ENCODE measurements at regions not wholly inside any gene's neighbourhood (a gene's known extent, or its start where the extent isn't known, plus 50 kb on each side); places are given as distances from the start of the nearest gene placed in this dataset.

DNA sequence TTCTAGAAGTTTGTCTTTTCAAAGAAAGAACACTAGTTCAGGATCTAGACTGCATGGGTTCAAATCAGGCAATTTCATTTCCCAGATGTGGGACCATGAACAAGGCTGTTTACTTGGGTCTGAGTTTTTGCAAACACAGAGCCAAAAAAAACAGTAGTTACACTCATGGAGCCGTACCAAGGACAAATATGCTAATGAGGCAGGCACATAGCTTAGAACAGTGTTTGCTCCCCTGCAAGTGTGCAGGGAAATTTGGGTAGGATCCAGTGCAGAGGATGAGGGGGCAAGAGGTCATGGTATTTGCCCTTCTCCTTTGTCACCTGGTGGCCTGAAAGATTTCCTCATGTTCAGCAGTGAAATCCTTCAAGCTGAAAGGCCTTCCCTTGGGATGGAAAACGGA, 860.4 kb downstream of the VRK1 start:
- Mint-ChIP-seq H3K9me3 (peaks cover 2% of the 10 kb centered on the region), H3K4me3 (no peak overlapping the region), H3K36me3 (ENCODE audit: low read depth) (no peaks in the 10 kb centered on the region), H3K27ac (no peak overlapping the region), H3K4me1 (no peaks in the 10 kb centered on the region), H3K27me3 (no peaks in the 10 kb centered on the region)
- ChIA-PET CTCF (no interaction called here), POLR2A (no interaction called here)
- DNase-seq: no peak

DNA sequence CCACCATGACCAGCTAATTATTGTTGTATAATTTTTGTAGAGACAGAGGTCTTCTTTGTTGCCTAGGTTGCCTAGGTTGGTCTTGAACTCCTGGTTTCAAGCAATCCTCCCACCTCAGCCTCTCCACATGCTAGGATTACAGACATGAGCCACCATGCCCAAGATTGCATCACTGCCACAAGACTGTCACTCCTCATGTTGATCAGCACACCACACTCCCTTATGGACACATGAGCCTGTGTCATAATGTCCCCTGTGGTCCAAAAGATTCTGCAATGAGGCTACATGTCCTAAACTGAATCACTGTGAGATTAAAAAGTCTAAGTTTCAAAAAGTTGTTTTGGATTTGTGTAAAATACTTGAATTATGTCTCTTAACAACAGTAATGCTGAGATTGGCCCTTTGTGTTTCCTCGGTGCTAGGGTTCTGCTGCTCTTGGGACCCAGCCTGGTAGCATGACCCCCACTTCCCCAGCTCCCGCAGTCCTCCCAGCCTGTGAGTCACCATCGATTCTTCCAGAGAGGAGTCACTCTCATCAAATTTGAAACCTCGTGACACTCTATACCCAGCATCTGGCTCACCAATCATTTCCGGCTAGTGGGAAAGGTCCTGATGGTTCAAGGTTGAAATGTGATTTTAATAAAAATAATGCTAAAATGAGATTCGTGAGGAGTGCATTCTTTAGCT, 890.9 kb downstream of the VRK1 start:
- Mint-ChIP-seq H3K4me1 (peaks cover 12% of the 10 kb centered on the region), H3K4me3 (no peak overlapping the region), H3K9me3 (peaks cover 3% of the 10 kb centered on the region), H3K27ac (no peak overlapping the region), H3K36me3 (ENCODE audit: low read depth) (no peaks in the 10 kb centered on the region), H3K27me3 (no peaks in the 10 kb centered on the region)
- ChIA-PET CTCF (no interaction called here), POLR2A (no interaction called here)
- no peak for DNase-seq

DNA sequence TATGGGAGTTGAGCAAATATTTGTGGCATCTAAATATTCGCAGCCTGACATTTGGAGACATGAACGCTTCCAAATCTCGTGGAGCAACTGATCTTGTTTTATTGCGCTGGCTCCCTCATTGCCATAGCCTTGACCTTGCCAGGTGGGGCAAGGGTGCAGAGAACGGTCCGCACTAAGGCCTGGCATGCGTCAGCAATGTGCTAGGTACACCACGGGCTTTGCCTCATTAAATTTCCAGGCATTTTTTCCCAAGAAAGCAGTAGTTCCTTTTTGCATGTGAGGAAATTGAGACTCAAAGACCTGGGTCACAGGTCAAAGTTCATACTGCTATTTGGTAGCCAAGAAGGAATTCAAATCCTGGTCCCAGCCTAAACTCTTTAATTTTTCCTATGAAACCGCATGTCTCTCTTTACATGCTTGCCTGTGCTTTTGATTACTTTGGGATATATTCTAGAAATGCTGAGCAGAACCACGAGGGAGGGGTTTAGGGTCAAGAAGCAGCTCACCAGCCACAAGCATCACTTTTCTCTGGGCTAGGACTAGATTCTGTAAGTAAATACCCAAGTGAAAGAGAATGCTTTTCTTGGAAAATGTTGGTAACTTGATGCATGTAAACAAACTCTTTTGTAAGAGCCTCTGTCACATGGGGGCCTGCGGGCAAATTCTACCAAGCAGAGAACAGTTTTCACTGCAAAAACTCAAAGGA, 891.6 kb downstream of the VRK1 start:
- no peak for DNase-seq
- no peak overlapping the region for H3K4me3 Mint-ChIP-seq
- H3K4me1 Mint-ChIP-seq: peaks cover 12% of the 10 kb centered on the region
- H3K9me3 Mint-ChIP-seq: peaks cover 3% of the 10 kb centered on the region
- ChIA-PET CTCF (no interaction called here), POLR2A (no interaction called here)
- H3K27me3 Mint-ChIP-seq: no peaks in the 10 kb centered on the region
- no peak overlapping the region for H3K27ac Mint-ChIP-seq
- H3K36me3 Mint-ChIP-seq (ENCODE audit: low read depth): no peaks in the 10 kb centered on the region

DNA sequence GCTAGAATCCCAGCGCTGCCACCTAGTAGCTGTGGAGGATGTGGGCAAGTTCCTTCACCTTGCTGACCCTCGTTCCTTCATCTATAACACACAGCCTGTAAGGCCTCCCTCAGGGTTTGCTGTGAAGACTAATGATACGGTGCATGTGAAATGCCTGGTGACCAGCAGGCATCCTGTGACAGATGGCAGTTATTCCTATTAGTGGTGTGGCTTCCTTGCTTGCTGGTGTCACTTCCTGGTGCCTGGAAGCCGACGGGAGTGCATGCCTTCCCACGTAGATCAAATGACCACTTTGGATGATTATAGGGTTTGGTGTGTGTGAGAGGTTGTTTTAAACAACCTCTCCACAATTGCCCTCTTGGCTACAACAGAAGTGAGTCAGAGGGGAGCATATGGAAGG, 894.9 kb downstream of the VRK1 start:
- no peak for DNase-seq
- Mint-ChIP-seq H3K27ac (no peak overlapping the region), H3K4me1 (peaks cover 3% of the 10 kb centered on the region), H3K27me3 (no peaks in the 10 kb centered on the region), H3K36me3 (ENCODE audit: low read depth) (peaks cover 6% of the 10 kb centered on the region), H3K4me3 (no peak overlapping the region), H3K9me3 (peaks cover 3% of the 10 kb centered on the region)
- CTCF ChIA-PET: no interaction called here
- POLR2A ChIA-PET: no interaction called here

DNA sequence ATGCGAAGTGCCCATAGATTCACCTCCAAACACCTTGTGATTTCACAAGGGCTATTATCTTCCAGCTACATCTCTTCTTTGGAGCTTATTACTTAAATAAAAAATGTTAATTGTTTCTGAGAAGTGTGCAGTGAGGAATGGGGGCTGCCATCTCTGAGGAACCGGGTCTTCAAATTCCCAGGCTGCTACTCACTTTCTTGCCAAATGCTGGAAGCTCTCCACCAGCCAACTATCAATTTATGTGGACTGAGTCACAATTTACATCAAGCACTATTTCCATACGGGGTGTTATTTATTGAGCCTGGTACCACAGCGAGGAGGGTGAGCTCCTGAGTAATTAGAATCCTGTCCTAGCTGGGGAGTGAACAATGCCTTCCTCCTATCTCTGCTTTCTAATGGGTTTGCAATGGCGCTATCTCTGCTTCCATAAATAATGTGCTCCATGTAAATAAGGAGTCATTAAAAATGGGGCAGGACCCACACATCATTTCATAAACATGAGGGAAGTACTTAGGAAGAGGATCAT, 898.3 kb downstream of the VRK1 start:
- Mint-ChIP-seq H3K36me3 (ENCODE audit: low read depth) (peaks cover 32% of the 10 kb centered on the region), H3K27ac (no peak overlapping the region), H3K4me3 (no peak overlapping the region), H3K27me3 (no peaks in the 10 kb centered on the region), H3K4me1 (peaks cover 26% of the 10 kb centered on the region), H3K9me3 (peaks cover 21% of the 10 kb centered on the region)
- ChIA-PET CTCF (no interaction called here), POLR2A (no interaction called here)
- no peak for DNase-seq

DNA sequence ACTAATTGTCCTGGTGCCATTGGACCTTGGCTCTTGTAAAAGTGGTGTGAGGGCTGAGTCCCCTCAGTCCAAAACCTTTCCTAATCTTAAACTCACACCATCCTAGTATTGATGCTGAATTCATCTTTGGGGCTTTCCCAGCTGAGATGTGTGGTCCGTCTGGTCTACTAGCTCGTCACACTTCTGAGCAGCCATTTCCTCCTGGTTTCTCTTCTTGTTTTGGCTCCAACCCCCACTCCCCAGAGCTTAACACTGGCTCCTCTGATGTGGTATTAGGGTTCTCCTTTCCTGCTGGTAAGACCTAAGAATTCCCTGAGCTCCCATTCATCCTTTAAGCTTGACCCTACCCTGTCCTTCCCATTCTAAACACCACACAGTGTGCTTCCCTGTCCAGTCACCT, 900.6 kb downstream of the VRK1 start:
- H3K4me3 Mint-ChIP-seq: no peak overlapping the region
- H3K4me1 Mint-ChIP-seq: peaks cover 44% of the 10 kb centered on the region
- no peaks in the 10 kb centered on the region for H3K27me3 Mint-ChIP-seq
- ChIA-PET CTCF (no interaction called here), POLR2A (interaction anchor here (0.7 to 1.8 kb wide), 5 partner anchors 10 to 95 kb away, joined by 3 to 10 read pairs (median 3); no protein-coding TSS in a partner anchor)
- H3K9me3 Mint-ChIP-seq: peaks cover 22% of the 10 kb centered on the region
- DNase-seq: peak; percentile 44
- peaks cover 34% of the 10 kb centered on the region for H3K36me3 Mint-ChIP-seq (ENCODE audit: low read depth)
- peak overlapping the region; percentile 64 for H3K27ac Mint-ChIP-seq

DNA sequence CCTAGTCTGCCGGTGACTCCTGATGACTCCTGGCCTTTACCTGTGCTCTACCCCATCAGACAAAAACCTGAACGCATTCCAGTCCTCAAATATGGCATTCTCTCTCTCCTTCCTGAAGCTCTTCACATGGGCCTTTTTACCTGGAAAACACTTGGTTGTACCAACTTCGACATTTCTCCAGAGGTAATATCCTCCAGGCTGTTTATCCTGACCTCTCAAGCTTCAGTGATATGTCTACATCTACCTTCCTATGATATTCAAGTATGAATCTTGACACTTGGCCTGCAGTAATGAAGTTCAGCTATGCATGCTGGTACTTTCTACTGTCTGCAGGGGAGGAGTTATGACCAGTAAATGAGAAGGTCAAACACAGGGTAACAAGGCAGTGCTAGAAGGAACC, 901.8 kb downstream of the VRK1 start:
- POLR2A ChIA-PET: interaction anchor here (0.9 kb wide), 1 partner anchor 29 kb away, joined by 3 read pairs; no protein-coding TSS in a partner anchor
- DNase-seq: no peak
- Mint-ChIP-seq H3K4me1 (peaks cover 56% of the 10 kb centered on the region), H3K4me3 (no peak overlapping the region), H3K27me3 (no peaks in the 10 kb centered on the region), H3K9me3 (peaks cover 24% of the 10 kb centered on the region), H3K36me3 (ENCODE audit: low read depth) (peaks cover 40% of the 10 kb centered on the region), H3K27ac (no peak overlapping the region)
- CTCF ChIA-PET: no interaction called here

DNA sequence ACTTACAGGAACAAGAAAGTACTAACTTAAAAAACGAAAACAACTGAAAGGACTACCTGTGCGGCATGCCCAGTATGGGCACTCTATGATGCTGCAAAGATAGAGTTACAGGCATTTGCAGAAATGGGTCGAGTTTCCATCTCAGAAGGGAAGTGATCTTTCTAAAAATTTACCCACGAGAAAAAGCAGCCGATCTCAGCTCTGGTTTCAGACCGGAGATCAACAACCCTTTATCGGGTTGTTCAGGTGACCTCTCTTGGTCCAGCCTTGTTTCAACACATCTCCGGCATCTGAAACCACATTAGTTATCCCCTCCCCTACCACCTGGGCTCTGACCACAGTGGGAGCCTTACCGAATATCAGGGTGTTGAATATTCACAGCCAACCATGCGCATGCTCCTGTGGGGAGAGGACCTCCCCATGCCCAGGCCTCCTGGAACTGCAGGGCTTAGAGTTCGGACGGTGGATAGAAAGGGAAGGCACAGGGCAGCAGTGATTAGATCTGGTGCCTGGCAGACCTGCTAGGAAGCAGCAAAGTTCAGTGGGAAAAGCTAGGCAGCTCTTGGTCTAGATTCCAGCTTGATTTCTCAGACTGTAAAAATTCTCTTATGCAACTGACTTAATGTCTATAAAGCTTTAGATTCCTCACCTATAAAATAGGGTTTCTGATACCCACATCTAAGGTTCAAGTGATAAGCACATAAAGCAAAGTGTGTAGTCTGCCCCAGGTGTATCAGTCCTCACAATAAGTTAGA, 906.0 kb downstream of the VRK1 start:
- POLR2A ChIA-PET: interaction anchor here (0.7 to 7.1 kb wide), 7 partner anchors 20 to 1568 kb away, joined by 3 to 67 read pairs (median 6); partner anchors contain the start of gene BCL11B
- peaks cover 19% of the 10 kb centered on the region for H3K9me3 Mint-ChIP-seq
- CTCF ChIA-PET: interaction anchor here (1.1 to 1.8 kb wide), 2 partner anchors 21 to 100 kb away, joined by 3 to 4 read pairs; no protein-coding TSS in a partner anchor
- no peaks in the 10 kb centered on the region for H3K27me3 Mint-ChIP-seq
- peak overlapping the region; percentile 17 for H3K4me3 Mint-ChIP-seq
- peaks cover 33% of the 10 kb centered on the region for H3K36me3 Mint-ChIP-seq (ENCODE audit: low read depth)
- DNase-seq: peak; percentile 62
- H3K27ac Mint-ChIP-seq: peak overlapping the region; percentile 93
- peaks cover 83% of the 10 kb centered on the region for H3K4me1 Mint-ChIP-seq

DNA sequence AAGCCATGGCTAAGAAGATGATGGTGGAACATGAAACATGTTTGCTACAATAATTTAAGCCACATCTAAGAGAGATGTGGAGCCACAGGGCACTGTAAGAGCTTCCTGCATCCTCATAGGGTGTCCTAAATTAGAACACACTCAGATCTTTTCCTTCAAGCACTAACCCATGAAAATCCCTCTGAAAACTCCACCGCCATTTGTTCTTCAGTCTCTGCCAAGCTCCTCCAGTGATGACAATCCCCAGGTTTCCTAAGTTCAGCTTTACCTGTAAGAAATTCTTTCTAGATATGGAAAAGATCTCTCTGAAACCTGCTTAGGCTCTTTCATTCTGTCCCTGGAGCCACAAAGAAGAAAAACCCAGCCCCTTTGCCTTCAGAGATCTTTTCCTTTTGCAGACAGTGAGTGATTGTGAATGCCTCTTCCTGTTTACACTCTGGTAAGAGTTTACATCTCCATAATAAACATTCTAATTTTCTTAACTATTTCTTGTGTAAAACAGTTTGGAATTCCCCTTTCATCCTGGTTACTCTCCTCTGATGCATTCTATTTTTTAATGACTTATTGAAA, 907.2 kb downstream of the VRK1 start:
- no peak for DNase-seq
- CTCF ChIA-PET: interaction anchor here (1.1 to 1.8 kb wide), 2 partner anchors 20 to 101 kb away, joined by 3 to 4 read pairs; no protein-coding TSS in a partner anchor
- H3K9me3 Mint-ChIP-seq: peaks cover 14% of the 10 kb centered on the region
- H3K27ac Mint-ChIP-seq: peak overlapping the region; percentile 93
- no peak overlapping the region for H3K4me3 Mint-ChIP-seq
- peaks cover 84% of the 10 kb centered on the region for H3K4me1 Mint-ChIP-seq
- peaks cover 29% of the 10 kb centered on the region for H3K36me3 Mint-ChIP-seq (ENCODE audit: low read depth)
- POLR2A ChIA-PET: interaction anchor here (7.1 kb wide), 1 partner anchor 19 kb away, joined by 67 read pairs; no protein-coding TSS in a partner anchor
- H3K27me3 Mint-ChIP-seq: no peaks in the 10 kb centered on the region

DNA sequence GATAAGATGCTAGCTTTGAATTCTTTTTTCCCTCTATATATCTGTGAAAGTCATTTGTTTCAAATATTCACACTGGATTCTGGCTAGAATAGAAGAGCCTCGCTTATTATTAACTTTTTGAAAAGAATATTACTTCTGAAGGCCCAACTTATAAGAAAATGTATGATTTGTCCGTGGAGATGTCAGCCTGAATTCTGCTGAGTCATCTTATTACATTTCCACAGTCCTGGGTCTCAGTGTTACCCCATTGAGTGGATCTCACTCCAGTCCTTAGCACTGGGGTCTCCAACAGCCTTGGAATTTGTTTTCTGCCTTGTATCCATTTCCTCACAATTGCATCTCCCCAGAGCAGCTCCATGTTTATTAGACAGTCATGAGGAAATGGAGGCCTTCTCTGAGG, 907.9 kb downstream of the VRK1 start:
- ChIA-PET POLR2A (interaction anchor here (1.2 to 7.1 kb wide), 4 partner anchors 18 to 272 kb away, joined by 3 to 67 read pairs (median 8); no protein-coding TSS in a partner anchor), CTCF (interaction anchor here (1.0 kb wide), 1 partner anchor 273 kb away, joined by 3 read pairs; no protein-coding TSS in a partner anchor)
- Mint-ChIP-seq H3K27me3 (no peaks in the 10 kb centered on the region), H3K4me1 (peaks cover 90% of the 10 kb centered on the region), H3K4me3 (no peak overlapping the region), H3K27ac (peak overlapping the region; percentile 93), H3K36me3 (ENCODE audit: low read depth) (peaks cover 26% of the 10 kb centered on the region), H3K9me3 (peaks cover 7% of the 10 kb centered on the region)
- DNase-seq: no peak

DNA sequence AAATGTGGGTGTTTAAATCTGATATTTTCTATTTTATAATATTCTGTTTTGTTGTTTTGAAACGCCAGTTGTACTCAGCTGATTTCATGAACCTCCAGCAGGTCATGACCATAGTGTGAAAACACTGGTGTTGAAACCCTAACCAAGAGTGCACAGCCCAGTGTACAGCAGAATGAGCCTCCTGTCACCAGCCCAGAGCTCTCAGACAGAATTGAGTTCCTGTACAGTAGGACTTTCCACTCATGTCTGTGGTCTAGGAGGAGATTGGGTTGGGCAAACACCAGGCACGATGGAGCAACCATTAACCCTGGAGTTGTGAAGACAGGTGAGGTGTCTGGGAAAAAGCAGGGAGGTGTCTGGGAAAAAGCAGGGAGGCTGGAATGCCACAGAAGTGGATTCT, 908.8 kb downstream of the VRK1 start:
- Mint-ChIP-seq H3K4me1 (peaks cover 94% of the 10 kb centered on the region), H3K36me3 (ENCODE audit: low read depth) (peaks cover 20% of the 10 kb centered on the region), H3K9me3 (peaks cover 4% of the 10 kb centered on the region), H3K27ac (peak overlapping the region; percentile 96), H3K27me3 (no peaks in the 10 kb centered on the region), H3K4me3 (no peak overlapping the region)
- DNase-seq: peak; percentile 41
- POLR2A ChIA-PET: interaction anchor here (0.7 to 7.1 kb wide), 8 partner anchors 17 to 1557 kb away, joined by 3 to 67 read pairs (median 4); no protein-coding TSS in a partner anchor
- CTCF ChIA-PET: interaction anchor here (1.0 to 2.2 kb wide), 2 partner anchors 19 to 272 kb away, joined by 3 to 8 read pairs; no protein-coding TSS in a partner anchor

DNA sequence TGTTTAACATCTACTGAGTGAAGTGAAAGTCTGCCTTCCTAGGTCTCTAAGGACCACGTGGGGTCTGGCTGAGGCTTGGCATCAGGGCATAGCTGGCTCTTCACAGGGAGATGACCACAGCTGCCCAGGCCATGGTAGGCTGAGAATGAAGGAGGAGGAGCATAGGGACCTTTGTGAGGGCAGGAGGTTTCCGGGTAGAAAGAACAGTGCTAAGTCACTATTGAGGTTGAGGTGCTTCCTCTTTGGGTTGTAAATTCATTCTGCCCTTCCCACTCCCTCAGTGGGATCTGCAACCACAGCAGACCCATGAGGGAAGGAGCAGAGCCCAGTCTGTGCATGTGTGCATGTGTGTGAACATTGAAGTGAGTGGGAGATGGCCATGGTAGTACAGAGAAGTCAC, 909.6 kb downstream of the VRK1 start:
- peaks cover 20% of the 10 kb centered on the region for H3K36me3 Mint-ChIP-seq (ENCODE audit: low read depth)
- H3K27ac Mint-ChIP-seq: peak overlapping the region; percentile 96
- H3K27me3 Mint-ChIP-seq: no peaks in the 10 kb centered on the region
- H3K4me3 Mint-ChIP-seq: peak overlapping the region; percentile 33
- ChIA-PET CTCF (interaction anchor here (1.7 to 2.2 kb wide), 2 partner anchors 18 to 104 kb away, joined by 5 to 8 read pairs; no protein-coding TSS in a partner anchor), POLR2A (interaction anchor here (0.8 to 7.1 kb wide), 10 partner anchors 9 to 1559 kb away, joined by 3 to 67 read pairs (median 3); partner anchors contain the start of gene VRK1)
- DNase-seq: peak; percentile 40
- peaks cover 96% of the 10 kb centered on the region for H3K4me1 Mint-ChIP-seq
- H3K9me3 Mint-ChIP-seq: peaks cover 4% of the 10 kb centered on the region
